Naive thymus-derived CD4-positive, alpha-beta T cell (primary cell): ENCODE measurements at regions not wholly inside any gene's neighbourhood (a gene's known extent, or its start where the extent isn't known, plus 50 kb on each side); places are given as distances from the start of the nearest gene placed in this dataset.

Experiments used
- ATAC-seq: fragments of 150-1000 bp; cut with Tn5 transposase; 2 replicates; pipeline ENCODE4 v1.10.0; 2021; ENCODE audit warnings: mild to moderate bottlenecking, moderate library complexity
- CTCF ChIA-PET: fragments of 350-600 bp; sonication (Branson Sonifier 250); formaldehyde crosslinking; loops from one replicate; lab custom pipeline; 2021; ENCODE audit warnings: antibody characterized with exemption; lab: Charles Lee
- POLR2A ChIA-PET: fragments of 350-600 bp; sonication (Branson Sonifier 250); formaldehyde crosslinking; loops from one replicate; lab custom pipeline; 2021; ENCODE audit warnings: antibody characterized with exemption, inconsistent platforms; lab: Charles Lee
- DNase-seq, 9 donors: peaks; one replicate each; pipeline versions ENCODE4 v3.0.0 to v3.0.0-alpha.2; 2020 to 2022; ENCODE audit warnings: mixed read lengths in 1 of 9
- H3K27ac ChIP-seq: one replicate; pipeline ENCODE4 v1.7.0; 2013; ENCODE audit warnings: mild to moderate bottlenecking, low read depth, low read length, moderate library complexity
- H3K27me3 ChIP-seq, 2 donors: one replicate each; pipeline ENCODE4 v1.7.0; 2013; ENCODE audit warnings: low read length in 2 of 2, mild to moderate bottlenecking in 2 of 2, moderate library complexity in 2 of 2; ENCODE audit not compliant: control insufficient read depth in 2 of 2, insufficient read depth in 2 of 2
- H3K36me3 ChIP-seq, 3 experiments: 1 replicate in 2 of 3; 2 replicates in 1 of 3; pipeline ENCODE4 v1.7.0; 2013; ENCODE audit warnings: low read length in 3 of 3, mild to moderate bottlenecking in 3 of 3, moderate library complexity in 1 of 3; ENCODE audit not compliant: insufficient read depth in 3 of 3, control insufficient read depth in 2 of 3
- H3K4me1 ChIP-seq, 2 donors: one replicate each; pipeline ENCODE4 v1.7.0; 2013; ENCODE audit warnings: low read length in 2 of 2, mild to moderate bottlenecking in 2 of 2, moderate library complexity in 1 of 2; ENCODE audit not compliant: control insufficient read depth in 2 of 2, insufficient read depth in 2 of 2
- H3K4me3 ChIP-seq: 2 replicates; pipeline ENCODE4 v1.7.0; 2013; ENCODE audit warnings: mild to moderate bottlenecking, low read length
- H3K9me3 ChIP-seq, 3 experiments: 1 replicate in 2 of 3; 2 replicates in 1 of 3; pipeline ENCODE4 v1.7.0; 2013; ENCODE audit warnings: low read length in 3 of 3; ENCODE audit not compliant: control insufficient read depth in 2 of 3
- H3K27ac Mint-ChIP-seq, 9 donors: one replicate each; pipeline ENCODE4 v1.8.0; 2020 to 2022; ENCODE audit warnings: mixed read lengths in 9 of 9, mild to moderate bottlenecking in 8 of 9, moderate library complexity in 5 of 9, inconsistent platforms in 2 of 9
- H3K27me3 Mint-ChIP-seq, 5 donors: one replicate each; pipeline ENCODE4 v1.8.0; 2021 to 2022; ENCODE audit warnings: mixed read lengths in 5 of 5, mild to moderate bottlenecking in 1 of 5
- H3K36me3 Mint-ChIP-seq, 5 donors: one replicate each; pipeline ENCODE4 v1.8.0; 2020 to 2022; ENCODE audit warnings: mixed read lengths in 5 of 5, mild to moderate bottlenecking in 3 of 5, inconsistent platforms in 1 of 5
- H3K4me1 Mint-ChIP-seq, 7 donors: one replicate each; pipeline ENCODE4 v1.8.0; 2020 to 2022; ENCODE audit warnings: mixed read lengths in 7 of 7, mild to moderate bottlenecking in 3 of 7, inconsistent platforms in 1 of 7
- H3K4me3 Mint-ChIP-seq, 10 donors: one replicate each; pipeline ENCODE4 v1.8.0; 2020 to 2022; ENCODE audit warnings: mild to moderate bottlenecking in 10 of 10, mixed read lengths in 10 of 10, moderate library complexity in 6 of 10, inconsistent platforms in 2 of 10
- H3K9me3 Mint-ChIP-seq, 11 donors: one replicate each; pipeline ENCODE4 v1.8.0; 2020 to 2022; ENCODE audit warnings: mixed read lengths in 11 of 11, mild to moderate bottlenecking in 4 of 11, inconsistent platforms in 1 of 11, moderate library complexity in 1 of 11
- intact Hi-C, 2 donors: fragments of 100-400 bp; cut with micrococcal nuclease; formaldehyde crosslinking; loops; one replicate each; pipeline ENCODE4 v1.15.1; 2023

- CTCF ChIA-PET = interaction anchor here (0.7 kb wide), 1 partner anchor 21 kb away, joined by 3 read pairs; no protein-coding TSS in a partner anchor
- Mint-ChIP-seq H3K4me1 (peaks cover 0 to 2% (median 0%) of the 10 kb centered on the region in 7 donors), H3K9me3 (peaks cover 0 to 3% (median 0%) of the 10 kb centered on the region in 11 donors), H3K27ac (no peak overlapping the region), H3K27me3 (peaks cover 0 to 24% (median 8%) of the 10 kb centered on the region in 5 donors), H3K4me3 (no peak overlapping the region), H3K36me3 (no peaks in the 10 kb centered on the region)
- POLR2A ChIA-PET = no interaction called here
- DNase-seq (no peak), ATAC-seq (no peak)
- Histone ChIP-seq H3K4me3 (no peak overlapping the region), H3K36me3 (no peaks in the 10 kb centered on the region), H3K9me3 (no peaks in the 10 kb centered on the region), H3K27me3 (no peaks in the 10 kb centered on the region), H3K27ac (no peak overlapping the region), H3K4me1 (no peaks in the 10 kb centered on the region)
- intact Hi-C loops = no loop called here
Observed at GRCh38 chr22:48900626-48901025, 927.0 kb downstream of the BRD1 start.

DNA sequence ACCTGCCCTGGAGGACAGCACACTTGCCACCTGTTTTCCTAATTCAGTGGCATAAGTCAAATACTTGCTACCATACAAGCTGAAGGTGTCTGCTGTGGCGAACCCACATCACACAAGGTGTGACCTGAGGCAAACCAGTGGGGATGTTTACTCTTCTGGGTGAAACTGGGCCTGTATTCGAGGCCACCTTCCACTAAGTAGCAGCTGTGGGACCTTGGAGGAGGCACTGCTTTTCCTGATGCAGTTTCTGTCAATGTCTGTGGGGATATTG, 927.4 kb downstream of the BRD1 start:
- no peak for DNase-seq
- Histone ChIP-seq H3K27me3 (no peaks in the 10 kb centered on the region), H3K9me3 (no peaks in the 10 kb centered on the region), H3K27ac (no peak overlapping the region), H3K4me1 (no peaks in the 10 kb centered on the region), H3K4me3 (no peak overlapping the region), H3K36me3 (no peaks in the 10 kb centered on the region)
- Mint-ChIP-seq H3K9me3 (peaks cover 0 to 3% (median 0%) of the 10 kb centered on the region in 11 donors), H3K27ac (no peak overlapping the region), H3K27me3 (peaks cover 0 to 22% (median 8%) of the 10 kb centered on the region in 5 donors), H3K4me3 (no peak overlapping the region), H3K36me3 (no peaks in the 10 kb centered on the region), H3K4me1 (peaks cover 0 to 2% (median 0%) of the 10 kb centered on the region in 7 donors)
- POLR2A ChIA-PET = no interaction called here
- no peak for ATAC-seq
- CTCF ChIA-PET = no interaction called here
- intact Hi-C loops = no loop called here

- H3K27ac Mint-ChIP-seq = no peak overlapping the region
- Histone ChIP-seq H3K4me1 (no peaks in the 10 kb centered on the region), H3K27ac (no peak overlapping the region), H3K27me3 (no peaks in the 10 kb centered on the region), H3K9me3 (no peaks in the 10 kb centered on the region), H3K36me3 (no peaks in the 10 kb centered on the region), H3K4me3 (no peak overlapping the region)
- ATAC-seq (no peak), DNase-seq (no peak)
- no peaks in the 10 kb centered on the region for H3K36me3 Mint-ChIP-seq
- intact Hi-C loops = no loop called here
- ChIA-PET CTCF (no interaction called here), POLR2A (no interaction called here)
- H3K9me3 Mint-ChIP-seq = peaks cover 0 to 3% (median 0%) of the 10 kb centered on the region in 11 donors
- peaks cover 0 to 24% (median 8%) of the 10 kb centered on the region in 5 donors for H3K27me3 Mint-ChIP-seq
- H3K4me3 Mint-ChIP-seq = no peak overlapping the region
- H3K4me1 Mint-ChIP-seq = peaks cover 0 to 2% (median 0%) of the 10 kb centered on the region in 7 donors
Observed at GRCh38 chr22:48899523-48900326, 927.9 kb downstream of the BRD1 start.

GRCh38 chr22:48898524-48899250, 929.0 kb downstream of the BRD1 start:
- no peaks in the 10 kb centered on the region for H3K4me1 ChIP-seq
- intact Hi-C loops = no loop called here
- H3K27me3 ChIP-seq = no peaks in the 10 kb centered on the region
- Mint-ChIP-seq H3K4me1 (peaks cover 0 to 2% (median 0%) of the 10 kb centered on the region in 7 donors), H3K4me3 (no peak overlapping the region), H3K27me3 (peaks cover 0 to 30% (median 8%) of the 10 kb centered on the region in 5 donors), H3K36me3 (no peaks in the 10 kb centered on the region), H3K9me3 (peaks cover 0 to 2% (median 0%) of the 10 kb centered on the region in 11 donors), H3K27ac (no peak overlapping the region)
- POLR2A ChIA-PET = no interaction called here
- no peak overlapping the region for H3K27ac ChIP-seq
- DNase-seq (no peak), ATAC-seq (no peak)
- no peak overlapping the region for H3K4me3 ChIP-seq
- no peaks in the 10 kb centered on the region for H3K9me3 ChIP-seq
- CTCF ChIA-PET = no interaction called here
- H3K36me3 ChIP-seq = no peaks in the 10 kb centered on the region

DNA sequence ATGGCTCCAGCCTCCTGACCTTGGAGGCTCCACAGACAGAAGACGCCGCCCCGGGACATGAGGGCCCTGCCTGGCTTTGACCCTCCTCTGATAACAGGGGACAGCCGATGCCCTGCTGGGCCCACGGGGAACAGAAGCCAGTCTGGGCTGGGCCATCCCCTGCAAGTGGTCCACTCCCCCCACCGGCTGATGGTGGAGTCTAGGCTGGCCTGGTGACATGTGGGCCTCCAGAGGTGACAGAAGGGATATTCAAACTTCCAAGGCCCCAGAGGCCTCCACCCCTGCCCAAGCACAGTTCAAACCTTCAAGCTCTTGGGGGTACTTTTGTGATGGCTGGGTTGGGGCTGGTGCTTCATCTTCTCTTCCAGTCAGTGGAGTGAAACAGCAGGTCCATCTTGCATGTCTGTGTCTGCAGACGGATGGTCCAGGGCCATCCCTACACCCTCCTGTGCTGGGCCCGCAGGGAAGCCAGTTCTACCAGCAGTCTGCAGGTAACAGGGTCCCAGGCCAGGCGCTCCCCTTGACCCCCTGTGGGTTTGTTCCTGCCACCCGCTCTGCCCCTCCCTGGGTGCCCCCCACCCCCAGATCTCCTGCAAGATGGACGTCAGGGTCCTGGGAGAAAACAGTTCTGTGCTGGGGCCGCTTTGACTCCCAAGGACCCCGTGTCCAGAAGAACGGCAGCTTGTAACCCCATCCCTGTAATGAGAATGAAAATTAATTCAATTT, 929.9 kb downstream of the BRD1 start:
- intact Hi-C loops = no loop called here
- peaks cover 0 to 2% (median 0%) of the 10 kb centered on the region in 11 donors for H3K9me3 Mint-ChIP-seq
- H3K36me3 Mint-ChIP-seq = no peaks in the 10 kb centered on the region
- DNase-seq = no peak
- Histone ChIP-seq H3K9me3 (no peaks in the 10 kb centered on the region), H3K27ac (no peak overlapping the region), H3K36me3 (no peaks in the 10 kb centered on the region), H3K27me3 (no peaks in the 10 kb centered on the region), H3K4me1 (no peaks in the 10 kb centered on the region), H3K4me3 (no peak overlapping the region)
- H3K4me1 Mint-ChIP-seq = peaks cover 0 to 3% (median 0%) of the 10 kb centered on the region in 7 donors
- no peak for ATAC-seq
- POLR2A ChIA-PET = no interaction called here
- peaks cover 0 to 35% (median 9%) of the 10 kb centered on the region in 5 donors for H3K27me3 Mint-ChIP-seq
- H3K27ac Mint-ChIP-seq = no peak overlapping the region
- CTCF ChIA-PET = no interaction called here
- H3K4me3 Mint-ChIP-seq = no peak overlapping the region

GRCh38 chr22:48896766-48897644, 930.7 kb downstream of the BRD1 start:
- H3K36me3 Mint-ChIP-seq = no peaks in the 10 kb centered on the region
- Histone ChIP-seq H3K4me3 (no peak overlapping the region), H3K27ac (no peak overlapping the region), H3K4me1 (no peaks in the 10 kb centered on the region), H3K36me3 (no peaks in the 10 kb centered on the region), H3K9me3 (peaks cover 0 to 1% (median 0%) of the 10 kb centered on the region in 3 experiments), H3K27me3 (no peaks in the 10 kb centered on the region)
- peaks cover 0 to 40% (median 9%) of the 10 kb centered on the region in 5 donors for H3K27me3 Mint-ChIP-seq
- peaks cover 0 to 2% (median 0%) of the 10 kb centered on the region in 11 donors for H3K9me3 Mint-ChIP-seq
- H3K4me3 Mint-ChIP-seq = no peak overlapping the region
- ChIA-PET CTCF (no interaction called here), POLR2A (no interaction called here)
- H3K4me1 Mint-ChIP-seq = peaks cover 0 to 3% (median 0%) of the 10 kb centered on the region in 7 donors
- DNase-seq = no peak
- H3K27ac Mint-ChIP-seq = no peak overlapping the region
- intact Hi-C loops = no loop called here
- ATAC-seq = no peak
